PC-3 (cell line): ENCODE measurements at regions not wholly inside any gene's neighbourhood (a gene's known extent, or its start where the extent isn't known, plus 50 kb on each side); places are given as distances from the start of the nearest gene placed in this dataset.

ENCODE experiments used
- ATAC-seq: fragments of 200-7000 bp; cut with Tn5 transposase; 2 replicates; pipeline ENCODE4 v1.9.1; 2020; ENCODE audit warnings: mild to moderate bottlenecking, moderate library complexity
- BruUV-seq: library from RNA; stranded (reverse); fragments of 400-500 nt; replicated peaks from 2 replicates; lab custom pipeline; 2021; lab: Mats Ljungman, UMichigan
- CTCF ChIA-PET: fragments of 300-600 bp; sonication (Branson Sonifier 250); formaldehyde crosslinking; loops from one replicate; lab custom pipeline; 2022; ENCODE audit warnings: antibody characterized with exemption; lab: Charles Lee
- POLR2A ChIA-PET: fragments of 300-600 bp; sonication (Branson Sonifier 250); formaldehyde crosslinking; loops from one replicate; lab custom pipeline; 2022; ENCODE audit warnings: antibody characterized with exemption; ENCODE audit not compliant: unreplicated experiment; lab: Charles Lee
- DNase-seq: peaks from one replicate; pipeline ENCODE4 v3.0.0-alpha.2; 2015
- H2AFZ ChIP-seq: fragments of 300-600 bp; sonication (generic); 2 replicates; pipeline ENCODE4 v1.6.0; 2016; ENCODE audit warnings: antibody characterized with exemption, low read length
- H3F3A ChIP-seq: fragments of 300-600 bp; sonication (generic); one replicate; pipeline ENCODE4 v1.6.0; 2017; ENCODE audit warnings: antibody characterized with exemption, low read length, control low read depth, mild to moderate bottlenecking; ENCODE audit not compliant: unreplicated experiment
- H3K27ac ChIP-seq: fragments of 300-600 bp; sonication (generic); 2 replicates; pipeline ENCODE4 v1.5.1; 2016; ENCODE audit warnings: mild to moderate bottlenecking, low read length
- H3K27me3 ChIP-seq: fragments of 300-600 bp; sonication (generic); 2 replicates; pipeline ENCODE4 v1.6.1; 2016; ENCODE audit warnings: low read length, mixed read lengths
- H3K36me3 ChIP-seq: fragments of 300-600 bp; sonication (generic); 2 replicates; pipeline ENCODE4 v1.6.1; 2016; ENCODE audit warnings: low read depth, mixed run types, low read length, mixed read lengths
- H3K4me1 ChIP-seq: fragments of 300-600 bp; sonication (generic); 2 replicates; pipeline ENCODE4 v1.5.1; 2016; ENCODE audit warnings: low read length; ENCODE audit not compliant: insufficient read depth
- H3K4me2 ChIP-seq: fragments of 300-600 bp; sonication (generic); 2 replicates; pipeline ENCODE4 v1.6.0; 2016; ENCODE audit warnings: low read length
- H3K4me3 ChIP-seq: fragments of 300-600 bp; sonication (generic); 2 replicates; pipeline ENCODE4 v1.5.1; 2016; ENCODE audit warnings: mild to moderate bottlenecking, low read length, mixed read lengths
- H3K79me2 ChIP-seq: fragments of 300-600 bp; sonication (generic); 2 replicates; pipeline ENCODE4 v1.6.1; 2017; ENCODE audit warnings: low read length, mixed read lengths
- H3K9ac ChIP-seq: fragments of 300-600 bp; sonication (generic); 2 replicates; pipeline ENCODE4 v1.6.0; 2016; ENCODE audit warnings: mild to moderate bottlenecking, low read length
- H3K9me2 ChIP-seq: fragments of 300-600 bp; sonication (generic); replicated peaks from 2 replicates; pipeline ENCODE4 v1.6.1; 2016; ENCODE audit warnings: mixed run types, low read length, mixed read lengths
- H3K9me3 ChIP-seq: fragments of 300-600 bp; sonication (generic); 2 replicates; pipeline ENCODE4 v1.6.1; 2016; ENCODE audit warnings: low read length, mixed read lengths
- H4K20me1 ChIP-seq: fragments of 300-600 bp; sonication (generic); 2 replicates; pipeline ENCODE4 v1.6.1; 2016; ENCODE audit warnings: low read length, mixed read lengths
- EZH2 ChIP-seq: fragments of 300-600 bp; sonication (generic); IDR thresholded peaks from one replicate; pipeline ENCODE4 v1.6.1; 2017; ENCODE audit warnings: antibody characterized with exemption, mild to moderate bottlenecking, low read length; ENCODE audit not compliant: unreplicated experiment
- EZH2phosphoT487 ChIP-seq: fragments of 300-600 bp; sonication (generic); IDR thresholded peaks from 2 replicates; pipeline ENCODE4 v1.6.1; 2018; ENCODE audit warnings: mild to moderate bottlenecking, antibody characterized with exemption, low read length, borderline replicate concordance
- intact Hi-C: fragments of 100-400 bp; cut with micrococcal nuclease; formaldehyde crosslinking; loops from 2 replicates; pipeline ENCODE4 v1.9.0; 2023
- TF ChIP-seq, protein P1 (sequence below): fragments of 300-600 bp; sonication (generic); conservative IDR thresholded peaks from 2 replicates; pipeline ENCODE4 v1.5.1; 2017; ENCODE audit warnings: antibody characterized with exemption, low read depth, mild to moderate bottlenecking, low read length

DNA sequence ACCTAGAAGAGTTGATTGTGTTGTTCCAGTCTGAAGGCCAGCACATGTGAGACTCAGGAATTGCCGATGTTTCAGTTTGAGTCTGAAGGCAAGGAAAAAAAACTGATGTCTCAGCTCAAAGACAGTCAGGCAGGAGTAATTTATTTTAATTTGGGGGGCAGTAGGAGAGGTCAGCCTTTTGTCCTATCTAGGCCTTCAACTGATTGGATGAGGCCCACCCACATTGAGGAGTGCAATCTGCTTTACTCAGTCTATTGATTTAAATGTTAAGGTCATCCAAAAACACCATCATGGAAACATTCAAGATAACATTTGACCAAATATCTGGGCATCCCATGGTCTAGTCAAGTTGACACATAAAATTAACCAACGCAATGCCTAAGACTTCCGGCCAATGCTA, 288.9 kb downstream of the CDK5RAP2 start:
- Histone ChIP-seq H3K27me3 (no peaks in the 10 kb centered on the region), H2AFZ (no peak overlapping the region), H3K79me2 (no peaks in the 10 kb centered on the region), H3F3A (no peaks in the 10 kb centered on the region), H3K9me3 (no peaks in the 10 kb centered on the region), H4K20me1 (no peaks in the 10 kb centered on the region), H3K4me3 (no peak overlapping the region), H3K27ac (no peak overlapping the region), H3K36me3 (no peaks in the 10 kb centered on the region), H3K9ac (no peak overlapping the region), H3K4me1 (no peaks in the 10 kb centered on the region), H3K9me2 (no peaks in the 10 kb centered on the region), H3K4me2 (no peak overlapping the region)
- CTCF ChIA-PET = no interaction called here
- BruUV-seq = no TSS peak
- DNase-seq = no peak
- POLR2A ChIA-PET = no interaction called here
- intact Hi-C loops = no loop called here
- no peak for TF ChIP-seq EZH2phosphoT487
- TF ChIP-seq, protein P1, sequence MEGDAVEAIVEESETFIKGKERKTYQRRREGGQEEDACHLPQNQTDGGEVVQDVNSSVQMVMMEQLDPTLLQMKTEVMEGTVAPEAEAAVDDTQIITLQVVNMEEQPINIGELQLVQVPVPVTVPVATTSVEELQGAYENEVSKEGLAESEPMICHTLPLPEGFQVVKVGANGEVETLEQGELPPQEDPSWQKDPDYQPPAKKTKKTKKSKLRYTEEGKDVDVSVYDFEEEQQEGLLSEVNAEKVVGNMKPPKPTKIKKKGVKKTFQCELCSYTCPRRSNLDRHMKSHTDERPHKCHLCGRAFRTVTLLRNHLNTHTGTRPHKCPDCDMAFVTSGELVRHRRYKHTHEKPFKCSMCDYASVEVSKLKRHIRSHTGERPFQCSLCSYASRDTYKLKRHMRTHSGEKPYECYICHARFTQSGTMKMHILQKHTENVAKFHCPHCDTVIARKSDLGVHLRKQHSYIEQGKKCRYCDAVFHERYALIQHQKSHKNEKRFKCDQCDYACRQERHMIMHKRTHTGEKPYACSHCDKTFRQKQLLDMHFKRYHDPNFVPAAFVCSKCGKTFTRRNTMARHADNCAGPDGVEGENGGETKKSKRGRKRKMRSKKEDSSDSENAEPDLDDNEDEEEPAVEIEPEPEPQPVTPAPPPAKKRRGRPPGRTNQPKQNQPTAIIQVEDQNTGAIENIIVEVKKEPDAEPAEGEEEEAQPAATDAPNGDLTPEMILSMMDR = no peak
- TF ChIP-seq EZH2 = no peak
- ATAC-seq = no peak

DNA sequence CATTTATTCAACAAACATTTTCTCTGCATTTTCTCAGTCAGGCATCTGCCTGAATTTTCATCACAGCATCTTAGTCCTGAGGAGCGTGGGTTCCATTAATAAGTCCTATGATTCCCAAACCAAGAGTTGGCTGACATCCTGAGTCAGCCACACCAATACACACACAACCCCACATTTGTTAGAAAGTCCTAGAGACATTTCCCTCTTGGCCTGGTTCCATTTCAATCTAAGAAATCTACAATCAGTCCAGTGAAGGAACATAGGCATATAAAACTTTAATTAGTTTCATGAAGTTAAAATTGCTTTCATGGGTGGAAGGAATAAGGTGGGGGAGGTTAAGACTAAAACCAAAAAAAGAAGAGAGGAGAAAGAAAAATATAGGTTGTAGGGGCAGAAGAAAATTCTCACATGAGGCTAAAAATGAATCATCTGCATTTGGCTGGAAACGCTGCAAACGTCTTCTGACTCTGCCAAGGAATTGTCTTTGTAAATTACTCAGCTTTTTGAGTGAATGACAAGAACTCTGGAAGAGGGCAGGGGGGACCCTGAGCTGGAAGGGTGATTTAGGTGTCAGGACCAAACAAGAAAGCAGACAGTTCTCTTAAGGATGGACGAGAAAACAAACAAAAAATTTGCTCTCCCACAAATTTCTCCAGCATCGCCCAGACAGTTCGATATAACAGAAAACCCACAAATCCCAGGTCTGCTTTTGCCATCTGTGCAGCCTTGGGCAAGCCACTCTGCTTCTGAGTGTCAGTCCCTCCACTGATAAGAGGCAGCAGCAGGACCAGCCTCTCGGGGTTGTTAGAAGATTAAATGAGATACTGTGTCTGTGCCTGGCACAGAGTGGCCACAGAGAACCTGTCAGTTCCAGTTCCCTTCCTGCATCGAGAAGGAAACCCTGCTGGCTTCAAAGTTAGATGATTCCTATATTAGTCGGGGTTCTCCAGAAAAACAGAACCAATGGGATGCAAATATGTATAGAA, 289.7 kb downstream of the CDK5RAP2 start:
- no peak overlapping the region for H2AFZ ChIP-seq
- H3K4me1 ChIP-seq = no peaks in the 10 kb centered on the region
- no TSS peak for BruUV-seq
- H3K4me2 ChIP-seq = no peak overlapping the region
- H3K9me2 ChIP-seq = no peaks in the 10 kb centered on the region
- no peak overlapping the region for H3K27ac ChIP-seq
- TF ChIP-seq EZH2 (no peak), EZH2phosphoT487 (no peak)
- TF ChIP-seq, protein P1 = no peak
- intact Hi-C loops = no loop called here
- no peaks in the 10 kb centered on the region for H3K36me3 ChIP-seq
- no peak for DNase-seq
- no peaks in the 10 kb centered on the region for H4K20me1 ChIP-seq
- no peaks in the 10 kb centered on the region for H3K79me2 ChIP-seq
- H3K4me3 ChIP-seq = no peak overlapping the region
- H3K9me3 ChIP-seq = no peaks in the 10 kb centered on the region
- H3K9ac ChIP-seq = no peak overlapping the region
- ChIA-PET CTCF (no interaction called here), POLR2A (no interaction called here)
- ATAC-seq = no peak
- H3K27me3 ChIP-seq = no peaks in the 10 kb centered on the region
- H3F3A ChIP-seq = no peaks in the 10 kb centered on the region

- Histone ChIP-seq H3K27ac (no peak overlapping the region), H3K9me2 (no peaks in the 10 kb centered on the region), H3K27me3 (no peaks in the 10 kb centered on the region), H3K36me3 (no peaks in the 10 kb centered on the region), H3K9me3 (no peaks in the 10 kb centered on the region), H3K4me3 (no peak overlapping the region), H3K4me1 (no peaks in the 10 kb centered on the region), H4K20me1 (no peaks in the 10 kb centered on the region), H3K4me2 (no peak overlapping the region), H2AFZ (no peak overlapping the region), H3K79me2 (no peaks in the 10 kb centered on the region), H3K9ac (no peak overlapping the region), H3F3A (no peaks in the 10 kb centered on the region)
- DNase-seq (no peak), ATAC-seq (no peak)
- intact Hi-C loops = no loop called here
- no TSS peak for BruUV-seq
- CTCF ChIA-PET = no interaction called here
- POLR2A ChIA-PET = no interaction called here
- TF ChIP-seq, protein P1 = no peak
- TF ChIP-seq EZH2phosphoT487 = no peak
- TF ChIP-seq EZH2 = no peak
Observed at GRCh38 chr9:120289098-120289497, 290.9 kb downstream of the CDK5RAP2 start.
